Pancreas (tissue), 10 donors: ENCODE measurements at regions not wholly inside any gene's neighbourhood (a gene's known extent, or its start where the extent isn't known, plus 50 kb on each side); places are given as distances from the start of the nearest gene placed in this dataset.

Experiments used
- ATAC-seq, 4 donors: fragments of 200-7000 bp; cut with Tn5 transposase; one replicate each; pipeline versions ENCODE4 v1.8.0 to v1.9.1; 2020; ENCODE audit warnings: mild to moderate bottlenecking in 4 of 4, moderate library complexity in 4 of 4
- DNase-seq, 6 donors: peaks; one replicate each; pipeline ENCODE4 v3.0.0-alpha.2; 2020
- FAIRE-seq: peaks from 2 replicates; lab custom pipeline; 2012; peaks lifted over from hg19 to GRCh38; lab: Jason Lieb, UNC
- H3K27ac ChIP-seq, 4 donors: fragments of 200-600 bp; sonication (generic); 1 replicate in 3 of 4; 2 replicates in 1 of 4; pipeline versions ENCODE4 v1.5.0 to v1.8.0; 2020
- H3K27me3 ChIP-seq, 4 donors: fragments of 200-600 bp; one replicate each; pipeline ENCODE4 v1.8.0; 2021
- H3K36me3 ChIP-seq, 3 donors: fragments of 200-600 bp; sonication (generic) in 1 of 3; one replicate each; pipeline versions ENCODE4 v1.5.0 to v1.8.0; 2020 to 2021
- H3K4me1 ChIP-seq, 3 donors: fragments of 200-600 bp; one replicate each; pipeline ENCODE4 v1.8.0; 2021
- H3K4me3 ChIP-seq, 4 donors: fragments of 200-600 bp; sonication (generic) in 2 of 4; one replicate each; pipeline versions ENCODE4 v1.5.0 to v1.8.0; 2020 to 2021
- H3K9me3 ChIP-seq, 4 donors: fragments of 200-600 bp; one replicate each; pipeline ENCODE4 v1.8.0; 2021
- CTCF ChIP-seq, 4 donors: fragments of 200-600 bp; sonication (generic) in 3 of 4; IDR thresholded peaks; one replicate each; pipeline versions ENCODE4 v1.5.0 to v1.8.0; 2021; ENCODE audit warnings: antibody characterized with exemption in 4 of 4
- WGBS, 2 donors: extraction: QIAGEN DNeasy Blood & Tissue Kit; methylation state at CpG; one replicate each; pipeline ENCODE4 v1.1.7; 2013; 5-methylcytosine and 5-hydroxymethylcytosine counted together
- intact Hi-C, 3 donors: fragments of 100-400 bp; cut with DNase I; formaldehyde crosslinking; loops; one replicate each; pipeline versions ENCODE4 v1.11.1 to v1.14.2; 2022
- donor health status: healthy with polysubstance abuse.
- donor health status: DM: no; HTN: no; CAD: no; lungs with moderate emphysema.
- donor health status: DM: no; HTN: no; CAD: no.
- donor health status: control.
- donor health status: control.
- donor health status: Bipolar disorder and iron deficiency.
- donor health status: DM: yes; HTN: yes; CAD: no.
- donor health status: DM: no; HTN: no; CAD: no.
- donor health status: DM: no; HTN: no; CAD: no.
- donor health status: DM: yes; HTN: yes; CAD: no.

DNA sequence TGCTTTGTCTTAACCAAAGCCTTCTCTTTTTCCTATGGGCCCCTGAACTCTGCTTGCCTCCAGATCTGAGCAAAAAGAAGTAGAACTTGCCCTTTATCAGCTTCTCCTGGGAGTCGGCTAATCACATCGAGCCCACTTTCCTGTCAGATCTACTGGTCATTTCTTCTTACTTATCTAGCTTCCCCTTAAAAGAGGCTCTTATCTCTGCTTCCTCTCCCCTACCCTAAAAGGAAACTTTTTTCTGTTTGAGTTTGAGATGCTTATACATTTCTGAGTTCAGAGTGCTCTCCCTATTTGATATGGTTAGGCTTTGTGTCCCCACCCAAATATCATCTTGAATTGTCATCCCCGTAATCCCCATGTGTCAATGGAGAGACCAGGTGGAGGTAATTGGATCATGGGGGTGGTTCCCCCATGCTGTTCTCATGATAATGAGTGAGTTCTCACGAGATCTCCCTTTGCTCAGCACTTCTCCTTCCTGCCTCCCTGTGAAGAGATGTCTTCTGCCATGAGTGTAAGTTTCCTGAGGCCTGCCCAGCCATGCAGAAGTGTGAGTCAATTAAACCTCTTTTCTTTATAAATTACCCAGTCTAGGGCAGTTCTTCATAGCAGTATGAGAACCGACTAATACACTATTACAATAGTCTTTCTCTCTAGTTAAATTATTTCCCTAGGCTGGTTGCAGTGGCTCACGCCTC is 114.7 kb upstream of the AMN1 start:
- no peak for FAIRE-seq

GRCh38 chr12:31837913-31838312 is 109.1 kb upstream of the AMN1 start:
- DNase-seq (no peak), FAIRE-seq (no peak), ATAC-seq (no peak)
- no peak overlapping the region for H3K4me3 ChIP-seq
- no peak overlapping the region for H3K27ac ChIP-seq
- H3K9me3 ChIP-seq: no peaks in the 10 kb centered on the region
- intact Hi-C loops: no loop called here
- WGBS, 2 donors: 88% methylated on average over 3 of the region's 3 CpGs
- no peaks in the 10 kb centered on the region for H3K4me1 ChIP-seq
- H3K27me3 ChIP-seq: no peaks in the 10 kb centered on the region
- H3K36me3 ChIP-seq: no peaks in the 10 kb centered on the region
- TF ChIP-seq CTCF (IDR thresholded peaks at IDR 0.05): no peak

More for the DNA sequence above, 114.7 kb upstream of the AMN1 start:
- no peak for DNase-seq
- intact Hi-C loops: no loop called here
- Histone ChIP-seq H3K9me3 (no peaks in the 10 kb centered on the region), H3K4me1 (no peaks in the 10 kb centered on the region), H3K27me3 (no peaks in the 10 kb centered on the region), H3K36me3 (no peaks in the 10 kb centered on the region), H3K4me3 (no peak overlapping the region), H3K27ac (no peak overlapping the region)
- no peak for ATAC-seq
- 88 to 89% methylated on average over 6 of the region's 6 CpGs for WGBS, 2 donors
- TF ChIP-seq CTCF (IDR thresholded peaks at IDR 0.05): no peak

DNA sequence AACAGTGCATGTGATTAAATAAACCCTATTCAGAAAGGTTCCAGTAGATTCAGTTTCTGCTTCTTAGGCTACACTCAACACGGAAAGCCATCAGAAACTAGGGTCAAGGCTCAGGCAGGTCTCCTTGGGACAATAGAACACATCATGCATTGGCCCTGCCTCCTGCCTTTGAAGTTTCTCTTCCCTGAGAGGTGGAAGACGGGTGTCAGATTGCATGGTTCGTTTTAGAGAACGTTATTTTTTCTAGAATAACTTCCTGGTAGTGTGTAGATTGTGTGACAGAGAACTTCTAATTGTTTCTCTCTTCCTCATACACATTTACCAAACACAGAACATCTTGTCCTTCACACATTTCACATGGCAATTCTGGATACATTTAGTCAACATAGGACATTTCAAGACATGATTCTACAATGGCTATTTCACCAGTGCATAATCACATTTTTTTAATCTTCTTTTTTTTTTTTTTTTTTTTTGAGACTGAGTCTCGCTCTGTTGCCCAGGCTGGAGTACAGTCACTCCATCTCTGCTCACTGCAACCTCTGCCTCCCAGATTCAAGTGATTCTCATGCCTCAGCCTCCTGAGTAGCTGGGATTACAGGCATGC is 106.6 kb upstream of the AMN1 start:
- no peak for FAIRE-seq
- no peaks in the 10 kb centered on the region for H3K4me1 ChIP-seq
- DNase-seq: no peak
- no peaks in the 10 kb centered on the region for H3K27me3 ChIP-seq
- WGBS, 2 donors: 52 to 55% methylated on average over 5 of the region's 5 CpGs
- no peaks in the 10 kb centered on the region for H3K36me3 ChIP-seq
- intact Hi-C loops: no loop called here
- no peak for TF ChIP-seq CTCF (IDR thresholded peaks at IDR 0.05)
- peak in 2 of 4 donors; percentile 50 to 57 for ATAC-seq
- H3K4me3 ChIP-seq: no peak overlapping the region
- peak overlapping the region in 1 of 4 donors; percentile 22 for H3K27ac ChIP-seq
- H3K9me3 ChIP-seq: no peaks in the 10 kb centered on the region

DNA sequence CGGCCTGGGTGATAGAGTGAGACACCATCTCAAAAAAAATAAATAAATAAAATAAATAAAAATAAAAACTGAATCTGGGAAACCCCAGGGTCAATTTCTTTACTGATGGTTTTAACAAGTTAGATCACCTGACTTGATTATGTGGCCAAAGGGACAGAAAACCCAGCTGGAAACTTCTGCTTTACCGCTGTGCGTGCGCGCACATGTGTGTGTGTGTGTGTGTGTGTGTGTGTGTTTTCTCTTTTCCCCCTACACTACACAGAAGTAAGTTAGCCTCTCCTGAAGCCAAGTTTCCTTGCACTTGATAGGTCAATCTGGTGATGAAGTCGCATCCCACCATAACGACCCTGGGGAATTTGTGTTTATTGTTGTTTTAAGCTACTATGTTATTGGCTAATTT is 105.3 kb upstream of the AMN1 start:
- no peak overlapping the region for H3K27ac ChIP-seq
- no peak for ATAC-seq
- WGBS, 2 donors: 89 to 97% methylated on average over 7 of the region's 7 CpGs

More for the DNA sequence above, 105.3 kb upstream of the AMN1 start:
- DNase-seq: no peak
- Histone ChIP-seq H3K9me3 (no peaks in the 10 kb centered on the region), H3K27me3 (no peaks in the 10 kb centered on the region), H3K4me1 (no peaks in the 10 kb centered on the region), H3K36me3 (no peaks in the 10 kb centered on the region), H3K4me3 (no peak overlapping the region)
- TF ChIP-seq CTCF (IDR thresholded peaks at IDR 0.05): no peak
- intact Hi-C loops: no loop called here
- no peak for FAIRE-seq
